Activated naive CD4-positive, alpha-beta T cell (primary cell): ENCODE measurements at regions not wholly inside any gene's neighbourhood (a gene's known extent, or its start where the extent isn't known, plus 50 kb on each side); places are given as distances from the start of the nearest gene placed in this dataset.
A peak's percentile ranks its signal among the peaks of the same experiment; 100 is the strongest.

ENCODE experiments used
- DNase-seq, 4 experiments: peaks; one replicate each; lab custom pipeline; 2025; lab: John Stamatoyannopoulos, UW

- DNase-seq = no peak
These were observed 52.4 kb upstream of the SERINC1 start for GRCh38 chr6:122524056-122524455.

- DNase-seq = peak in 2 of 4 experiments; percentile 2 to 22
These were observed 58.9 kb upstream of the SERINC1 start for GRCh38 chr6:122530440-122531046.

GRCh38 chr6:122548281-122548680, 61.9 kb upstream of the PKIB start:
- no peak for DNase-seq

- no peak for DNase-seq
These were observed 61.4 kb upstream of the PKIB start for GRCh38 chr6:122548820-122549219.

GRCh38 chr6:122553697-122554096, 56.5 kb upstream of the PKIB start:
- no peak for DNase-seq

- DNase-seq = no peak
These were observed 54.6 kb upstream of the PKIB start for GRCh38 chr6:122555561-122555960.

- no peak for DNase-seq
These were observed 52.1 kb upstream of the PKIB start for GRCh38 chr6:122558080-122558479.
